Loucy (cell line): ENCODE measurements at regions not wholly inside any gene's neighbourhood (a gene's known extent, or its start where the extent isn't known, plus 50 kb on each side); places are given as distances from the start of the nearest gene placed in this dataset.

Experiments used
- H2AFZ ChIP-seq: fragments of 200-600 bp; sonication (generic); 2 replicates; pipeline ENCODE4 v1.6.0; 2016; ENCODE audit warnings: antibody characterized with exemption, mild to moderate bottlenecking, low read length, moderate library complexity
- H3F3A ChIP-seq: fragments of 200-600 bp; 2 replicates; pipeline ENCODE4 v1.6.0; 2016; ENCODE audit warnings: antibody characterized with exemption, low read depth, mild to moderate bottlenecking
- H3K27me3 ChIP-seq: fragments of 200-600 bp; sonication (generic); 2 replicates; pipeline ENCODE4 v1.6.1; 2014; ENCODE audit warnings: low read length, mild to moderate bottlenecking; ENCODE audit not compliant: insufficient read depth, poor library complexity, severe bottlenecking
- H3K36me3 ChIP-seq: fragments of 200-600 bp; sonication (generic); 2 replicates; pipeline ENCODE4 v1.6.1; 2016; ENCODE audit warnings: low read length; ENCODE audit not compliant: insufficient read depth
- H3K4me1 ChIP-seq: fragments of 200-600 bp; sonication (generic); 2 replicates; pipeline ENCODE4 v1.5.1; 2014; ENCODE audit warnings: low read length, mild to moderate bottlenecking; ENCODE audit not compliant: insufficient read depth, poor library complexity, severe bottlenecking
- H3K4me2 ChIP-seq: fragments of 200-600 bp; sonication (generic); 2 replicates; pipeline ENCODE4 v1.6.0; 2014; ENCODE audit warnings: antibody characterized with exemption, low read length, low read depth, mild to moderate bottlenecking; ENCODE audit not compliant: poor library complexity, severe bottlenecking
- H3K4me3 ChIP-seq: fragments of 200-600 bp; sonication (generic); 2 replicates; pipeline ENCODE4 v1.5.1; 2014; ENCODE audit warnings: low read length, mild to moderate bottlenecking, mixed read lengths; ENCODE audit not compliant: poor library complexity, severe bottlenecking
- H3K79me2 ChIP-seq: fragments of 200-600 bp; sonication (generic); 2 replicates; pipeline ENCODE4 v1.6.1; 2014; ENCODE audit warnings: low read length; ENCODE audit not compliant: insufficient read depth
- H3K9ac ChIP-seq: fragments of 200-600 bp; sonication (generic); 2 replicates; pipeline ENCODE4 v1.6.0; 2014; ENCODE audit warnings: mild to moderate bottlenecking, low read depth, low read length, moderate library complexity; ENCODE audit not compliant: poor library complexity, severe bottlenecking
- H3K9me2 ChIP-seq: fragments of 200-600 bp; sonication (generic); replicated peaks from 2 replicates; pipeline ENCODE4 v1.6.1; 2016; ENCODE audit warnings: low read depth, low read length, mixed read lengths
- H3K9me3 ChIP-seq: fragments of 200-600 bp; sonication (generic); 2 replicates; pipeline ENCODE4 v1.6.1; 2014; ENCODE audit warnings: mild to moderate bottlenecking, antibody characterized with exemption, low read length, low read depth; ENCODE audit not compliant: insufficient read depth
- H4K20me1 ChIP-seq: fragments of 200-600 bp; sonication (generic); 2 replicates; pipeline ENCODE4 v1.6.0; 2014; ENCODE audit warnings: antibody characterized with exemption, low read length, mild to moderate bottlenecking; ENCODE audit not compliant: insufficient read depth, poor library complexity, severe bottlenecking
- EZH2phosphoT487 ChIP-seq: fragments of 200-600 bp; IDR thresholded peaks from 2 replicates; pipeline ENCODE4 v1.6.1; 2018; ENCODE audit warnings: antibody characterized with exemption, mild to moderate bottlenecking, moderate library complexity, borderline replicate concordance
- TF ChIP-seq, protein P1 (sequence below): fragments of 200-600 bp; sonication (generic); conservative IDR thresholded peaks from 2 replicates; pipeline ENCODE4 v1.5.1; 2014; ENCODE audit warnings: mild to moderate bottlenecking, antibody characterized with exemption, low read length

DNA sequence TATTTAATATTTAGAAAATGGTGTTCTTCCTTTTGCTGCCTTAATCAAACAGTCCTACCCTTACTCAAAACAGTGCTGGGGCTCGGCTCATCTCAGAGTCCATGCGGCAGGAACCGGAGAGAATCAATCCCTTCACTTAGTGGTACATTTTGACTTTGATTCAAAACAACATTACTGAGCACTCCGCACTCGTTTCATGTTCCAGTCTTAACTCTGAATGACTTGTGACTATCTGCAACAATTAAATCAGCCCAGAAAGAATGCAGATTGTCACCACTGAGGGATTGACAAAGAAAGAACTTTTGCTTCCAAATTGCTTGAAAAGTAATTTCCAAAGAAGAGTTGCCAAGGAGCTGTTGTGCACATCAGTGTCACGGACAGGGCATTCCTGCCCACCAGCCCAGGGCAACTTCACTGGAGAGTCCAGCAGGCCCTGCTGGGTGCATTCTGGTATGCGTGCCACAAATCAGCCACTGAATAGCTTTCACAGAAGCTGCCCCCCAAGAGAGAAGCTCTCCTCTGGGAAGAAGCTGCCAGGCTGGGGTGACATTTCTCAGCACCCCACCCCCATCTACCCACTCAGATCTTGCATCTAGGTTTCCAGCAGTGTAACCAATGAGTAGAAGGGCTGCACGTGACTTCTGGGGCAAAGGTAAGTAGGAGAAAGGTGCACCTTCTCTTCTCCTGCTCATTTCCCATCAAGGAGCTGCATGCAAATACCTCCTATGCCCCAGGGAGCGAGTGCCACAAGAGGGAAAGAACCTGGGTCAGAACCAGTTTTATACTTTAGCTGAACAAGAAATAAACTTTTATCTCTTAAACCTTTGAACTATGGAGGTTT lies 84.6 kb upstream of the ATP8B1 start:
- Histone ChIP-seq H2AFZ (no peak overlapping the region), H4K20me1 (no peaks in the 10 kb centered on the region), H3K9me3 (peaks cover 7% of the 10 kb centered on the region; the same call in 1 of the 2 replicates), H3K27me3 (no peaks in the 10 kb centered on the region), H3K9ac (no peak overlapping the region), H3K4me1 (no peaks in the 10 kb centered on the region), H3K9me2 (no peaks in the 10 kb centered on the region), H3K4me3 (no peak overlapping the region), H3F3A (no peaks in the 10 kb centered on the region), H3K36me3 (no peaks in the 10 kb centered on the region), H3K79me2 (no peaks in the 10 kb centered on the region), H3K4me2 (no peak overlapping the region)
- no peak for TF ChIP-seq EZH2phosphoT487
- TF ChIP-seq, protein P1, sequence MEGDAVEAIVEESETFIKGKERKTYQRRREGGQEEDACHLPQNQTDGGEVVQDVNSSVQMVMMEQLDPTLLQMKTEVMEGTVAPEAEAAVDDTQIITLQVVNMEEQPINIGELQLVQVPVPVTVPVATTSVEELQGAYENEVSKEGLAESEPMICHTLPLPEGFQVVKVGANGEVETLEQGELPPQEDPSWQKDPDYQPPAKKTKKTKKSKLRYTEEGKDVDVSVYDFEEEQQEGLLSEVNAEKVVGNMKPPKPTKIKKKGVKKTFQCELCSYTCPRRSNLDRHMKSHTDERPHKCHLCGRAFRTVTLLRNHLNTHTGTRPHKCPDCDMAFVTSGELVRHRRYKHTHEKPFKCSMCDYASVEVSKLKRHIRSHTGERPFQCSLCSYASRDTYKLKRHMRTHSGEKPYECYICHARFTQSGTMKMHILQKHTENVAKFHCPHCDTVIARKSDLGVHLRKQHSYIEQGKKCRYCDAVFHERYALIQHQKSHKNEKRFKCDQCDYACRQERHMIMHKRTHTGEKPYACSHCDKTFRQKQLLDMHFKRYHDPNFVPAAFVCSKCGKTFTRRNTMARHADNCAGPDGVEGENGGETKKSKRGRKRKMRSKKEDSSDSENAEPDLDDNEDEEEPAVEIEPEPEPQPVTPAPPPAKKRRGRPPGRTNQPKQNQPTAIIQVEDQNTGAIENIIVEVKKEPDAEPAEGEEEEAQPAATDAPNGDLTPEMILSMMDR, result no peak

DNA sequence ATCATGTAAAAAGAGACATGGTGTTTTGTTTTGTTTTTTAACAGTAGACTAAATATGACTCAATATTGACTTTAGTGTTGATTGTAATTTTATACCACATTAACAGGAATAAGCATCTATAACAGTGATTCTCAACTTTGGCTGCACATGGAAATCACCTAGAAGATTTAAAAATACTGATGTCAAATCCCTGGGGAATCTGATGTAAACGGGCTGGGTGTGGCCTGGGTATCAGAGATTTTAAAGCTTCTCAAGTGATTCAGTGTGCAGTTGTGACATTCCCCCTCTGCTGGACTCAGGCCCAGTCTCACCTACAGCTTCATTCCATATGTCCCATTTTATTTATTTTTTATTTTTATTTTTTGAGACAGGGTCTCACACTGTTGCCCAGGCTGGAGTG lies 82.8 kb upstream of the ATP8B1 start:
- Histone ChIP-seq H3K79me2 (no peaks in the 10 kb centered on the region), H3K4me2 (no peak overlapping the region), H2AFZ (no peak overlapping the region), H3F3A (no peaks in the 10 kb centered on the region), H3K4me3 (no peak overlapping the region), H3K27me3 (no peaks in the 10 kb centered on the region), H3K9me3 (peaks cover 7% of the 10 kb centered on the region; the same call in 1 of the 2 replicates), H3K36me3 (no peaks in the 10 kb centered on the region), H3K4me1 (no peaks in the 10 kb centered on the region), H3K9ac (no peak overlapping the region), H3K9me2 (no peaks in the 10 kb centered on the region), H4K20me1 (no peaks in the 10 kb centered on the region)
- TF ChIP-seq, protein P1, result no peak
- no peak for TF ChIP-seq EZH2phosphoT487

DNA sequence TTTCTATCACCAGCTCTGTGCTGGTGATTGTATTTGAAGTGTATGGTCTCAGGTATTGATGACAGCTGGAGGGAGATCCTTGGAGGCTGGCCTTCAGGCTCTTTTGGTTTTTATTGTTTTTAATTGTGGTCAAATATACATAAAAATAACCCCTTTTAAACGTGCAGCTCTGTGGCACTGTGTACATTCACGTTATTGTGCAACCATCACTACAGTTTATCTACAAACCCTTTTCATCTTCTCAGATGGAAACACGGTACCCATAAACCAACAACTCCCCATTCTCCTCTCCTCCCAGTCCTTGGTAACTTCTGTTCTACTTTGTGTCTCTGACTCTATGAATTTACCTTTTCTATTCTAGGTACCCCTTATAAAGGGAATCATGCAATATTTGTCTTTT lies 79.3 kb upstream of the ATP8B1 start:
- Histone ChIP-seq H3K36me3 (no peaks in the 10 kb centered on the region), H3K9ac (no peak overlapping the region), H3K79me2 (no peaks in the 10 kb centered on the region), H3F3A (no peaks in the 10 kb centered on the region), H3K4me3 (no peak overlapping the region), H3K9me3 (no peaks in the 10 kb centered on the region), H3K27me3 (no peaks in the 10 kb centered on the region), H3K9me2 (no peaks in the 10 kb centered on the region), H2AFZ (no peak overlapping the region), H4K20me1 (no peaks in the 10 kb centered on the region), H3K4me2 (no peak overlapping the region), H3K4me1 (no peaks in the 10 kb centered on the region)
- TF ChIP-seq, protein P1, result no peak
- no peak for TF ChIP-seq EZH2phosphoT487
